ENCODE measurements at regions not wholly inside any gene's neighbourhood (a gene's known extent, or its start where the extent isn't known, plus 50 kb on each side); places are given as distances from the start of the nearest gene placed in this dataset.

DNA sequence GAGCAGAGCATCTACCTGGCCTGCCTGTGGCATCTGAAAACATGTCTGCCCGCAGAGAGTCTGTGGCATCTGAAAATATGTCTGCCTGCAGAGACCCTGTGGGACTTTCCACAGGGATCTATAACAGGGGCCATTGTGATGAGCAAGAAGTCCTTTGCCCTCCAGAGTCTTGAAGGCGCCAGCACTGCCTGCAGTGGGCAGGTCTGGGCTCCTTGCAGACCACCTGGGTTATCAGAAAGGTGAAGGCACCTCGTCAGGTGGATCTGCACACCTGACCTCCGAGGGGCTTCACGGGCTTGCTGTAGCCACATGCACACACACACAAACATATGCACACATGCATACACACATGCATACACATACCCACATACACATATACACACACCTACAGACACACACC lies 189.5 kb upstream of the HDAC4 start:
- no peak for DNase-seq (ENCODE audit: low spot score)

DNA sequence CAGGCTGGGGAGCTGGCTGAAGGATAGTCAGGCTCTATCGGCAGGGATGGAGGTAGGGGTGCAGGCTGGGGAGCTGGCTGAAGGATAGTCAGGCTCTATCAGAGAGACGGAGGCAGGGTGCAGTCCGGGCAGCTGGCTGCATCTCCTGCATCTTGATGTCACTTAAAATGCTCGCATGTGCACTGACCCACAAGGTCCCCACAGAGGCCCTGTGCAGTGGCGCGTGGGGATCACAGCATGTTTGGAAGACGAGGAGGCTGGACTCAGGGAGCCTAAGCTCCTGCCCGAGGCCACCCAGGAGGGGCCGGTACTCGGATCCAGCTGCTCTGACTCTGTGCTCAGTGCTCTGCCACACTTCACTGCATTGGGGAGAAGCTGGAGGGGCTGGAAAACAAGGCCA lies 189.0 kb upstream of the HDAC4 start:
- no peak for DNase-seq (ENCODE audit: low spot score)

GRCh38 chr2:239589270-239589825 lies 188.5 kb upstream of the HDAC4 start:
- no peak for DNase-seq (ENCODE audit: low spot score)

- no peak for DNase-seq (ENCODE audit: low spot score)
Observed at GRCh38 chr2:239588451-239589269, 187.8 kb upstream of the HDAC4 start.

DNA sequence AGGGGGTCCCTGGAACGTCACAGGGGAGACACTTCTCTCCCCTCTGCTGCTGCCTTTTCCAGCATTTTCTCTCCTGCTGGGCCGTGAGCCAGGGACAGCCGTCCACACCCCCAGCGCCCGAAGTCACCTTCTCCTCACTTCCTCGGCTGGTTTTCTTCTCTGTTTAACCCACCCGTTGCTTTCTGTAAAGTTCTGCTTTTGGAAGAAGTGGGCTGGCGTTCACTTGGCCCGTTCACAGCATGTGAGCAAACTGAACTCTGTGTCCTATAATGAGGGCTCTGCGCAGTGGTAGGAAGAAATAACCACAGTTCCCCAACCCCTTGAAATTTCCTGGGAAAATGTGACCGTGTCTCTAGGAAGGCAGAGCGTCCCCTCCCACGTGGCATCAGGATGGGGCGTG lies 187.0 kb upstream of the HDAC4 start:
- no peak for DNase-seq (ENCODE audit: low spot score)

- no peak for DNase-seq (ENCODE audit: low spot score)
Observed at GRCh38 chr2:239587311-239587731, 186.5 kb upstream of the HDAC4 start.

GRCh38 chr2:239586651-239587310 lies 186.0 kb upstream of the HDAC4 start:
- no peak for DNase-seq (ENCODE audit: low spot score)

- DNase-seq (ENCODE audit: low spot score): no peak
Observed at GRCh38 chr2:239585422-239585821, 184.6 kb upstream of the HDAC4 start.

DNA sequence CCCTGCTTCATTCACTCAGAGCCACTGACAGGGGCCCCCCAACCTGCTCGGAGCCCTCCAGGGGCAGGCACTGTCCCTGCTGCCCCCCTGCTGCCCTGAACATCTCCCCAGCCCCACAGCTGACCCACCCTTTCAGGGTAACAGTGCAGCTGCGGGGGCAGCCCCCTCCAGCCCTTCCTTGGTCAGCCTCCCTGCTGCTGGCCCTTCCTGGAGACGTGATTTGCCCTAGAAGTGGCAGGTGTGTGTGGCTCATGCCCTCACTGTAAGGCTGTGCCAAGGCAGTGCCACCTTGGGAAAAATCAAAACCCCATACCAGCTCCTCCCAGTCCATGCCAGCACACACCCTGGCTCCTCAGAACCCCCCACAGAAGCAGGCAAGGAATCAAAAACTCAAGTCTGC lies 184.2 kb upstream of the HDAC4 start:
- DNase-seq (ENCODE audit: low spot score): no peak

DNA sequence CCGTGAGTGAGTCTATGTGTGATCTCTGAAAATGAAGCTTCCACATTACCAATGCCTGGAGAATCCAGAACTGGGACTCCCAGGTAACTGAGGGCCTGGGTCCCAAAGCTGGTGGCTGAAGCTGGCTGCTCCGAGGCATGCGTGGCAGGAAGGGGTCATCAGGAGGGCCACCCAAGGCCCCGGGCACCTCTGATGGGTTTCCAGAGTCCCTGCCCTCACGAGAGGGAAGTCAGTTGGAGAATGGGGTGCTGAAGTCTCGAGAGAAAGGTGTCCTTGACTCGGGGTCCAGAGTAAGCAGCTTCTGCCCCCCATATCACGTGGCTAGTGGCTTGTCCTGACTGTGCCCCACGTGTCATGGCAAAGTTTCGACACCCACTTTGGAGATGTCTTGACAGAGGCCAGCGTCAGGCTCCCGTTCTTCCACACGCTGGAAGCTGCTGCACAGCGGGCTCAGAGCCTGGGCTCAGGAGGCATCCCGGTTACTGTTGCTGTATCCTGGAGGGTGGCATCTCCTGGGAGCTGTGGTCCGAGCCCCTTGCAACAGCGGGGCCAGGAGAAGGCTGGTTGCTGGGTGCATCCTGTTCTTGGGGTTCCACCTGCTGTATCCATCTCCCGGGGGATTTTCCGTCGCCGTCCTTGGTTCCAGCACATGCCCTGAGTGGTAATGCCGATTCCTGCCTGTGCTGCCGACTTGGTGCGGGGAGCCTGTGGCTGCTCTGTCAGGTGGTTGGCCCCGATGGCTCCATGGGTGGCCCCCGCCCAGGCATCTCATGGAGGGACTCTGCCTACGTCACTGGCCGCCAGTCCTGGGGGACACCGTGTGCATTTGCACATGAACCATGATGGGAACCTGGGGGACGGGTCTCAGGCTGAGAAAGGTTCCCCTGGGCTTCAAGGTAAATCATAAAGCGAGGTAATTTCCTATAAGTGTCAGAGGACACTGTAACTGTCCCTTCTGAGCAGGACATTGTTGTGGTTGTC lies 183.3 kb upstream of the HDAC4 start:
- DNase-seq (ENCODE audit: low spot score): no peak

DNA sequence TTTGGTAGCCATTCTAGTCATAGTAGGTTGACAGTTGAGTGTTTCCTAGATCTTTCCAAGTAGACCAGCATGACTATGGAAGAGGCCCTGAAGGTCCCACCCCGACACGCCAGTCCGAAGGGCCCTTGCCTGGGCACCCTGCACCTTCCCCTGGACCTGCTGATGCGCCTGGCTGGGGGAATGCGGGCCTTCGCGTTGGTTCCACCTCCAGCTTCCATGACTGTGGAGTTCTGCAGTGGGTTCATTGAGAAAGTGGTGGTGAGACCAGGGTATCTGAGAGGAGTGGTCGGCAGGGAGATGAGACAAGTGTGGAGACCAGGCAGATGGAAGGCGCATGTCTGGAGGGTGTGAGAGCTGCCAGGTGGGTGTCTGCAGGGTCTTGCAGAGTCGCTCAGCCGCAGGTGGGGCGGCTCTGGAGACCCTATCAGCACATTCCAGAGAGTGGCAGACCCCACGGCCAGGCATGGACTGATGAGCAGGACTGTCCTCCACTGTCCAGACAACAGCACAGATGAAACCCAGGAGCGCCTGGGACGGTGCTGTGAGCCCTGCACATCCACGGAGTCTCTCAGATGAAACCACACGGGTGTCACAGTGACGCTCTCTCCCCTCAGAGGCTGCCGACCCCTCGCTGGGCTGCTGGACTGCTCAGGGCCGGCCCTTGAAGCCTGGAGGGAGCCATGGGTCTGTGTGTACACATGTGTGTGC lies 182.5 kb upstream of the HDAC4 start:
- no peak for DNase-seq (ENCODE audit: low spot score)

DNA sequence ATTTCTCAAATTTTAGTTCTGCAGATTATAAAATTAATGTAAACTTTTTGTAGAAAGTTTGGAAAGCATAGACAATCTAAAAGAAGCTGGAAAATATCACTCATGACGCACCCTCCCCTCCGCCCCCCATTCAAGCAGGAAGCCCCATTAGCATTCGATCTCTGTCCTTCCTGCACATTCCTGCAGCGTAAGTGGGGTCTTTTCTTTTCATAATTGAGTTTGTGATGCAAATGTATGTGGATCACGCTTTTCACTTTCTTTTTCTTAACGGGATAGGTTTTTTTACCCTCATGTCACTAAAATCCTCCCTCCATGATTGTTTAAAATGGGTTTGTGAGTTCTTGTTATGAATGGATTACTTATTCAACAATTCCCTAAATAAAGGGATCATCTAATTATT lies 181.7 kb upstream of the HDAC4 start:
- DNase-seq (ENCODE audit: low spot score): no peak

DNA sequence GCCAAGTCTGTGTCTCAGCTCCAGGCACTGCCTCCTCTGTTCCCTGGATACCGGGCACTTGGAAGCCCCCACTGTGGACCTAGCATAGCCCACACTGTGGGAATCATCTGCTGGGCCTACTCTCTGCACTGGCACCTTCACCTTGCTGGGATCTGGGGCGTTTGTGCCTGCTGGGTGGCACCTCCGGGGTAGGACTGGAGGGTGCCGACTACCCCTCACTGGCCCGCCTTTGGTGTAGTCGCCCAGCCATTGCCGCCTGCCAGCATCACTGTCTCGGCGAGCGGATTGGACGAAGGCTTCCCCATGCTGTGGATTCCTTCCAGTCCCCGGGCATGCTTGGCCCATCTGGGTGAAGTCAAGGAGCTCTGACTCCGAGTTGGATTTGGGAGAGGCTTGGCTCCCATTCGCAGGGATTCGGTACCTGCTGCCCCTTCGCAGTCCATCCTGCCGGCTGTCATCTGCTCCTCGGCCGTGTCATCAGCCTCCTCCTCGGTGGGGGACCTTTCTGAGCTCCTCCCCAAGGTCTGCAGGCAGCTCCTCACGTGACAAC lies 180.6 kb upstream of the HDAC4 start:
- DNase-seq (ENCODE audit: low spot score): no peak

DNA sequence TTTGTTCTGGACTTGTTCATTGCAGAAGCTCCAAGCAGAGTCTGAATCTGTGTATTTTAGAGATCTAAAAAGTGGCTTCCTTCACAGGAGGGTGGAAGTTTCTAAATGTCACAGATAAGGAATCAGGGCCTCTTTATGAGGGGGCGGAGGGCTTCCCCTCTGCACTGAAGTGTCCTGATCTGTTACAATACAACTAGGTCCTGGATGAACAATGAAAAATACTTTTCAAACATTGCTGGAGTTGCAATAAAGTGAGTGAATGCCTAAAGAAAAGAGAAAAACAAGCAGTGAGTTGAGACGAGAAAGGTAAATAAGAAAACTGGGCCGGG lies 179.3 kb upstream of the HDAC4 start:
- DNase-seq (ENCODE audit: low spot score): no peak

GRCh38 chr2:239579524-239580198 lies 178.8 kb upstream of the HDAC4 start:
- DNase-seq (ENCODE audit: low spot score): no peak

DNA sequence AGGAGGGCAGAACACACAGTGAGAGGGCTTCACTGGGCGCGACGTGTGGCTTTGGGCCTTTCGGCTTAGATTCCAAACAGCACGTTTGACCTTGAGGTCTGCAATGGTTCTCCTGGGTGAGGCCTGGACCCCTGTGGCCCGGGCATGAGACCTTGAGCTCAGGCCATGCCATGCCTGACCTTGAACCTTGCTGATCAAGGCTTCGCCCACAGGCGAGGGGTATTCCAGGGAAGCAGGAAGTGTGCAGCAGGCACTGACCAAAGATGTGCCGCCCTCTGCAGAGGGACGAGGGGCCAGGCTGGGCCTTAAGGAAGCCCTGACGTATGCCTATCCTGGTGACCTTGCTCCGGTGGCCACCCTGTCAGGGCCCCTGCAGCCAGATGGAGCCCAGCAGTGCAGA lies 178.3 kb upstream of the HDAC4 start:
- no peak for DNase-seq (ENCODE audit: low spot score)

DNA sequence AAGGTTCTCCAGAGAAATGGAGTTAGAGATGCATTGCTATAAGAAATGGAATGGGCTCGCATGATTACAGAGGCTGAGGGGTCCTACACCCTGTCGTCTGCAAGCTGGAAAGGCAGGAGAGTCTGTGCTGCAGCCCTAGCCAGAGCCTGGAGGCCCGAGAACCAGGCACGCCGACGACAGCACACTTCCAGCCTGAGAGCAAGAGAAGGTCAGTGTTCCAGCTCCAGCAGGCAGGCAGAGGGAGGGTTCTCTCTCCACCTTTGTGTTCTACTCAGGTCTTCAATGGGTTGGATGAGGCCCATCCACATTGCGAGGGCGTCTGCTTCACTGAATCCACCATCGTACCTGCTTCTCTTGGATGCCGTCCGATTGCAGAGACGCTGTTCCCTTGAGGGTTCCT lies 177.6 kb upstream of the HDAC4 start:
- no peak for DNase-seq (ENCODE audit: low spot score)

DNA sequence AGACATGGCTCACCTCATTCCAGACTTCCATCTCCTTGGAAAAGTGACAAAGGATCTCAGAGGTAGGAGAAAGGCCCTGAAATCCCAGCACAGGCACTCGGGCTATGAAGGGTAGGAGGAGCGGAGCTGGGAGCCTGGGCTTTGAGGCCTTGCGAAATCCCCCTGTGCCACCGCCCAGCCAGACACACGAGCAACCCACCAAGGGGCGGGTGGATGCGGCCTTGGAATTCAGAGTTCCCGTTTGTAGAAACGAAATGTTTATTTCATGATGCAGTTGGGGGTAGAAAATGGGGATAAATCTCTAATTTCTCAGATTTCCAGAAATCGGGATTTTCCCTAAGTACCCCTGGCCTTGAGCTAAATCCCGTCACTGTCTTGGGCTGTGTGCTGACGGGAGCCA lies 177.1 kb upstream of the HDAC4 start:
- DNase-seq (ENCODE audit: low spot score): no peak

DNA sequence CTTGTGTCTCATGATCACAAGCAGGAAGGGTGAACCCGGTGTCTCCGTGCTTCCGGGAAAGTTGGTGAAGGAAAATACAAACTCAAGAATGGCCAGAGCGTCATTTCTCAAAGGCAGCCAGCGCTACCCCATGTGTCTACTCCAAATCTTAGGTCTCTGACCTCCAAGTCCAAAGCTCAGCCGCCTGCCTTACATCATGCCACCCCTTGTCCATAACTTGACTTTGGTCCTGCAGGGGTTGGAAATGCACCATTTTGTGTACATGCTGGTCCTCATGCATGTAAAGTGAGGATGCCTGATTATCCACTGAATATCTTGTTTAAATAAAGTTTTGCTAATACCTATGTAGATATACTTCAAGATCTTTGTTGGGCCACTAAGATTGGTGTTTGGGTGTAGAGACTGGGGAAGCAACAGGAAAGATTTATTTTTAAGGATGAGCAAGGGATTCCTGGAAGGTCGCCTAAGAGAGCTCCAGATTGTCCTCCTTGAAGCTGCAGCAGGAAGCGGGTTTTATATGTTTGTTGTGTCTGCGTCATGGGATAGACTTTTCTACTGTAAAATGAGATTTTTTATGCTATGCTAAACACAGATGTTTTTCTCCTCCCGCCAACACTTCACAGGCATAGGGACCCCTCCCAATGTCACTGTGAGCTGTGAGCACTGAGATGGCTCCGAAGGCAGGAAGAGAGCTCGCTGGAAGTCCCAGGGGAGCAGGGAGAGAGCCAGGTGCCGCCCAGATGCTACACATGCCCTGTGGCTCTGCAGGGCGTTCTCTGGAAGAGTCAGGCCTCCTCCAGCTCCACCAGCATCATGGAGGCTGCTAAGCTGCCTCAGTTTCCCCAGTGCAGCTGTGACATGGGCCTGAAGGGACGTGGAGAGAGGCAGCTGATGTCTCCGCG lies 176.2 kb upstream of the HDAC4 start:
- no peak for DNase-seq (ENCODE audit: low spot score)
